AG04450 (cell line): ENCODE measurements at regions not wholly inside any gene's neighbourhood (a gene's known extent, or its start where the extent isn't known, plus 50 kb on each side); places are given as distances from the start of the nearest gene placed in this dataset.

ENCODE experiments used
- CTCF ChIA-PET: fragments of 300-600, 350-600 bp; formaldehyde crosslinking; extraction: SDS; loops from one replicate; lab custom pipeline; 2022; ENCODE audit warnings: antibody characterized with exemption, inconsistent platforms; lab: Charles Lee
- POLR2A ChIA-PET: fragments of 350-600 bp; formaldehyde crosslinking; extraction: SDS; loops from one replicate; lab custom pipeline; 2021; ENCODE audit warnings: antibody characterized with exemption, inconsistent platforms; lab: Yijun Ruan, JAX
- DNase-seq: peaks from one replicate; pipeline ENCODE4 v3.0.0-alpha.2; 2011; ENCODE audit warnings: low read depth, low spot score
- H3K27ac ChIP-seq: one replicate; pipeline ENCODE4 v1.5.1; 2012; ENCODE audit warnings: low read depth, low read length, control low read depth
- H3K27me3 ChIP-seq: one replicate; pipeline ENCODE4 v1.6.0; 2012; ENCODE audit warnings: low read length; ENCODE audit not compliant: control insufficient read depth, insufficient read depth
- H3K4me3 ChIP-seq: 2 replicates; pipeline ENCODE4 v1.5.1; 2011; ENCODE audit warnings: mild to moderate bottlenecking, low read depth, low read length, control low read depth
- H3K9me3 ChIP-seq: 2 replicates; pipeline ENCODE4 v1.5.1; 2012; ENCODE audit warnings: low read length; ENCODE audit not compliant: control insufficient read depth, insufficient read depth
- TF ChIP-seq, protein P1 (sequence below): IDR thresholded peaks from 2 replicates; pipeline ENCODE4 v1.5.1; 2011; ENCODE audit warnings: low read depth, low read length, control low read depth, inconsistent platforms

DNA sequence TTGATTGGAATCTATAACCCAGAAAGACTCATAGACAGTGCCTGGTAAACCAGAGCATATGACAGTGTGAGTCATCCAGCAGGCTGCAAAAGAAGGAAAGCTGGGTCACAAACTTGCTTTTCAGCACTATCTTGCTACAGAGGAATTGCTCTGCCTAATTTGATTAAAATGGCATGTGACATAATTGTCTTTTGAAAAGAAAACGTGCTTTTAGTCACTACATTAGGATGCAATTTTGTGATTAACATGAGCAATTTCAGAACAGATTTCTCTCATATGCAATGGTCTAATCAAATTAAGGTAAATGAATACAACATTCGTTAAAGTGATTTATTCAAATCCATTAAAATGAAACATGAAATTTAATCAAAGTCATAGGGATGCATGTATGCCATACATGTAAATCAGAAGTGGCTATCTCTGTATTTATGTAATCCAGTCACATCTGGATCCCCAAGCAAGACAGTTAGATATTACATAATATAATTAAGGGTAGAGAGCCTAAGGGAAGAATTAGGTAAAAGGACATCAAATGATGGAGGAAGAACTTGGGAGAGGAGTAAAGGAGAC is 400.0 kb upstream of the HTR1E start:
- CTCF ChIA-PET, result no interaction called here
- Histone ChIP-seq H3K9me3 (no peaks in the 10 kb centered on the region), H3K27me3 (no peaks in the 10 kb centered on the region), H3K4me3 (no peak overlapping the region), H3K27ac (no peak overlapping the region)
- TF ChIP-seq, protein P1, sequence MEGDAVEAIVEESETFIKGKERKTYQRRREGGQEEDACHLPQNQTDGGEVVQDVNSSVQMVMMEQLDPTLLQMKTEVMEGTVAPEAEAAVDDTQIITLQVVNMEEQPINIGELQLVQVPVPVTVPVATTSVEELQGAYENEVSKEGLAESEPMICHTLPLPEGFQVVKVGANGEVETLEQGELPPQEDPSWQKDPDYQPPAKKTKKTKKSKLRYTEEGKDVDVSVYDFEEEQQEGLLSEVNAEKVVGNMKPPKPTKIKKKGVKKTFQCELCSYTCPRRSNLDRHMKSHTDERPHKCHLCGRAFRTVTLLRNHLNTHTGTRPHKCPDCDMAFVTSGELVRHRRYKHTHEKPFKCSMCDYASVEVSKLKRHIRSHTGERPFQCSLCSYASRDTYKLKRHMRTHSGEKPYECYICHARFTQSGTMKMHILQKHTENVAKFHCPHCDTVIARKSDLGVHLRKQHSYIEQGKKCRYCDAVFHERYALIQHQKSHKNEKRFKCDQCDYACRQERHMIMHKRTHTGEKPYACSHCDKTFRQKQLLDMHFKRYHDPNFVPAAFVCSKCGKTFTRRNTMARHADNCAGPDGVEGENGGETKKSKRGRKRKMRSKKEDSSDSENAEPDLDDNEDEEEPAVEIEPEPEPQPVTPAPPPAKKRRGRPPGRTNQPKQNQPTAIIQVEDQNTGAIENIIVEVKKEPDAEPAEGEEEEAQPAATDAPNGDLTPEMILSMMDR, result no peak
- no peak for DNase-seq
- POLR2A ChIA-PET, result no interaction called here

DNA sequence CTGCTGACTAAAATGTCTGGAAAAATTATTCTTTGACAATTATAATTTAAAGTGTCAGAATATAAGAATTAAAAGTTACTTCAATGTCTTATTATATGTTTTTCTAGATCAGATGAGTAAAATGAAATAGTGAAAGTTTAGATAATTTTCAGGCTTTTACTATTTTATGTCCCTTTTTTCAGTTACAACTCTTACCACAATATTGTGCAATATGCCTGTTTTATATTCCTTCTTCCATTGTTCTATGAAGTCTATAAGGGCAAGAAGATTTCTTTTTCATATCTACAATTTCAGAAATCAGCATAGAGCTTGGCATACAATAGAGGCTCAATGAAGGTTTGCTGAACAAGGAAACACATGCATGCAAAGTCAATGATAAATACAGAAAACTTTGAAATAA is 401.2 kb upstream of the HTR1E start:
- Histone ChIP-seq H3K27ac (no peak overlapping the region), H3K27me3 (no peaks in the 10 kb centered on the region), H3K4me3 (no peak overlapping the region), H3K9me3 (no peaks in the 10 kb centered on the region)
- TF ChIP-seq, protein P1, result no peak
- ChIA-PET CTCF (no interaction called here), POLR2A (no interaction called here)
- DNase-seq, result no peak

DNA sequence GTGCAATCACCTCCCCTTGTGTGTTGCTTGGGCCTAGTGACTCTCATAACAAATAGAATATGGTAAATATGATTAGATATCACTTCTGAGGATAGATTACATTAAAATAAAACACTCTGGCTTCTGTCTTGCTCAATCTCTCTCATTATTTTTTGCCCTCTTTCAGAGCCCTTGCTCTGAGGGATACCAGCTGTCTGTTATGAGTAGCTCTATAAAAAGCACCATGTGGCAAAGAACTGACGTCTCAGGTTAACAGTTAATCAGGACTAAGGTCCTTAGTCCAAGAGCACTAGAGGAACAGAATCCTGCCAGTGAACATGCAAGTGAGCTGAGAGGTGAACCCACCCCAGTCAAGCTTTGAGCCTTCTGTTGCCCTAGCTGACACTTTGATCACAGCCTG is 402.2 kb upstream of the HTR1E start:
- Histone ChIP-seq H3K4me3 (no peak overlapping the region), H3K27ac (no peak overlapping the region), H3K27me3 (no peaks in the 10 kb centered on the region), H3K9me3 (no peaks in the 10 kb centered on the region)
- TF ChIP-seq, protein P1, result no peak
- CTCF ChIA-PET, result no interaction called here
- DNase-seq, result no peak
- POLR2A ChIA-PET, result no interaction called here

DNA sequence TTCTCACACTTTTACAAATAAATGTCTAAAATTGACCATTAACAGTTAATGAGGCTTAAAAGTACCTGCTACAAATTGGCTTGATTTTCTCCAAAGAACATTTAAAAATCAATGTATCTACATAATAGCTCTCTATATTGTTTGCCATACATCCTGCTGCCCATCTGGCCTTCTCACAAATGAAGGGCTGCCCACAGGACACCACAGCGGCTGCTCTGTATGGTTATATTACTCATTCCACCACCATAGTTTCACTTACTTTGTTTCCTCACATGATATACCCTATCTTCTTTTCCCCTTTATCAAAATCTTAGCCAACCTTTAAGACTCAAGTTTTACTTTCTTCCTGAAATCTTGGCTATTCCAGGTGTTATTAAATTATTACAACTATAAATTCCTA is 407.7 kb upstream of the HTR1E start:
- no peak overlapping the region for H3K27ac ChIP-seq
- ChIA-PET POLR2A (no interaction called here), CTCF (no interaction called here)
- H3K9me3 ChIP-seq, result peaks cover 9% of the 10 kb centered on the region
- no peak for DNase-seq
- no peak overlapping the region for H3K4me3 ChIP-seq
- TF ChIP-seq, protein P1, result no peak
- H3K27me3 ChIP-seq, result no peaks in the 10 kb centered on the region

DNA sequence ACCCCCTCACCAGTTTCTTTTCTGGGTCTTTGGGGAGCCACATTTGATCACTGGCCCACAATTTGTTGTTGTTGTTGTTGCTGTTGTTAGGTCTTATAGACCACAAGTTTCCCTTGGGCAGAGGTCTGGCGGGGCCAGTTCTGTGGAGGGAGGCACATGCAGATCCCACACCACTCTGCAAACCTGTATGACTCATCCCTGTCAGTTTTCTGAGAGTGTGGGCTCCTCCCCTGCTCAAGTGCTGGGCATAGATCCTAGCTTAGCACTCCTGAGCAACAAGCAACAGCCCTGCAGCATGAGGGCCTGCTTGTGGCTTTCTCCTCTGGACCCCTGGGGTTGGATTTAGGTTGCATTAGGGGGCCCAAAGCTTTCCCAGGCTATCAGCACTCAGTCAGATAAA is 411.1 kb upstream of the HTR1E start:
- no peak overlapping the region for H3K27ac ChIP-seq
- DNase-seq, result no peak
- ChIA-PET CTCF (no interaction called here), POLR2A (no interaction called here)
- H3K27me3 ChIP-seq, result no peaks in the 10 kb centered on the region
- TF ChIP-seq, protein P1, result no peak
- H3K9me3 ChIP-seq, result peaks cover 9% of the 10 kb centered on the region
- H3K4me3 ChIP-seq, result no peak overlapping the region
